ENCODE measurements at regions not wholly inside any gene's neighbourhood (a gene's known extent, or its start where the extent isn't known, plus 50 kb on each side); places are given as distances from the start of the nearest gene placed in this dataset.
"Not testable (repeated sequence)": the region's sequence is repeated elsewhere in the genome, so short reads cannot be mapped to it uniquely, and the experiment has no call there.

DNA sequence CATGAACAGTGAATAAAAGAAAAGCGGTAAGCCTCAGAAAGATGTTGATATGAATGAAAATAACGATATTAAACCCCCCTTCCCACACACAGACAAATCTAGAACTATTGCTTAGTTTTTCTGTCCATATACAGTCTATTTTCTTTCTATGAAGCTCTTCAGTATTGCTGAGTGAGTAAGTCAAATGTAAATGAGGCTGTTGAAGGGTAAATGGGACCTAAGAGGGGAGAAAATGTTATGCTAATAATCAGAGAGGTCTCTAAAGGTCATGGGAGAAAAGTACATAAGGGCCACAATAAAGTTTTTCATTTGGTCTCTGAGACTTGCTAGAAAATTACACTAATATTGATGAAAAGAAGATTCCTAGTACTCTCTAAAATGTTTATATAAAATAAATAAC lies 56.2 kb downstream of the PABPC4L start:
- H3K9me3 Mint-ChIP-seq, result peaks cover 5% of the 10 kb centered on the region
- H3K4me1 Mint-ChIP-seq (ENCODE audit: low read depth), result no peaks in the 10 kb centered on the region
- H3K27me3 Mint-ChIP-seq (ENCODE audit: low read depth), result no peaks in the 10 kb centered on the region
- no peak overlapping the region for H3K4me3 Mint-ChIP-seq
- H3K36me3 Mint-ChIP-seq (ENCODE audit: insufficient read depth), result no peaks in the 10 kb centered on the region
- no peak for ATAC-seq
- no peak for DNase-seq

GRCh38 chr4:134144337-134144736 lies 57.3 kb downstream of the PABPC4L start:
- ATAC-seq (no peak), DNase-seq (no peak)
- Mint-ChIP-seq H3K4me1 (ENCODE audit: low read depth) (no peaks in the 10 kb centered on the region), H3K36me3 (ENCODE audit: insufficient read depth) (no peaks in the 10 kb centered on the region), H3K4me3 (no peak overlapping the region), H3K9me3 (peaks cover 5% of the 10 kb centered on the region), H3K27me3 (ENCODE audit: low read depth) (no peaks in the 10 kb centered on the region)

DNA sequence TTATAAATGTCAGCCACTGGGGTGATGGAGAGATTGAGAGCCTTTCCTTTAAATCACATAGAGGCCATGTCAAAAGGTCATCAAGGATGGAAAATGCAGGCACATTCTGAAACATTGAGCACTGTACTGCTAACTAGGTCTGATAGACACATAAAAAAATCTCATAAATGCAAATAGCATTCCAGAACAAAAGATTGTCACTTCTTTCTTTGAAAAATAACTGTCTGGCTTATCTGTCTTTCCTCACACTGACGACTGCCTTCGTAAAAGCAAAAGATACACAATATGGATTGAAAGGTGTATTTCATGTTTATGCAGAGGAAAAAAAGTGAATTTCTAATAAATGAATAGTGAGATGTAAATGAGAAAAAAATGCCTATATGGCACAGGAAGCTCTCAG lies 59.9 kb downstream of the PABPC4L start:
- Mint-ChIP-seq H3K27me3 (ENCODE audit: low read depth) (no peaks in the 10 kb centered on the region), H3K4me3 (no peak overlapping the region), H3K4me1 (ENCODE audit: low read depth) (no peaks in the 10 kb centered on the region), H3K36me3 (ENCODE audit: insufficient read depth) (no peaks in the 10 kb centered on the region), H3K9me3 (peaks cover 4% of the 10 kb centered on the region)
- ATAC-seq (no peak), DNase-seq (no peak)

DNA sequence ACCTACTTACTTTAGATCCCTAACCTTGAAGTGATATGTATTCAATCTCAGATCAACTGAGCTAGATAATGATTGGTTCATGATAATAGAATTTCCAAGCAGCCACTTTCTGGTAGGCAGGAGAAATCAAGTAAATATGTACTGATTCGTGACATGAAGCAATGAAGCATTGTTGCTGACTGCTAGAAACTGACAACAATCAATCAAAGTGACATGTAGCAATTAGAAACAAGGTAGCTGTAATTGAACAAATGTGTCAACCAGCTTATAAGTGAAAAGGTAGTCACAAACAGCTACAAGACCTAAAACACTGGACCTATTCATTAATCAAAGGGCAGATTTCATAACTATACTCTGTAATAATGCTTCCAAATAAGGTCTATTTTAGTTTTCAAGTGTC lies 62.4 kb downstream of the PABPC4L start:
- DNase-seq (no peak), ATAC-seq (no peak)
- H3K9me3 Mint-ChIP-seq, result no peaks in the 10 kb centered on the region
- no peaks in the 10 kb centered on the region for H3K36me3 Mint-ChIP-seq (ENCODE audit: insufficient read depth)
- H3K4me3 Mint-ChIP-seq, result no peak overlapping the region
- no peaks in the 10 kb centered on the region for H3K27me3 Mint-ChIP-seq (ENCODE audit: low read depth)
- no peaks in the 10 kb centered on the region for H3K4me1 Mint-ChIP-seq (ENCODE audit: low read depth)

- no peak for ATAC-seq
- no peaks in the 10 kb centered on the region for H3K4me1 Mint-ChIP-seq (ENCODE audit: low read depth)
- H3K4me3 Mint-ChIP-seq, result no peak overlapping the region
- H3K36me3 Mint-ChIP-seq (ENCODE audit: insufficient read depth), result no peaks in the 10 kb centered on the region
- no peaks in the 10 kb centered on the region for H3K27me3 Mint-ChIP-seq (ENCODE audit: low read depth)
- DNase-seq, result no peak
- peaks cover 23% of the 10 kb centered on the region for H3K9me3 Mint-ChIP-seq
Observed at GRCh38 chr4:134132086-134132783, 69.4 kb downstream of the PABPC4L start.

DNA sequence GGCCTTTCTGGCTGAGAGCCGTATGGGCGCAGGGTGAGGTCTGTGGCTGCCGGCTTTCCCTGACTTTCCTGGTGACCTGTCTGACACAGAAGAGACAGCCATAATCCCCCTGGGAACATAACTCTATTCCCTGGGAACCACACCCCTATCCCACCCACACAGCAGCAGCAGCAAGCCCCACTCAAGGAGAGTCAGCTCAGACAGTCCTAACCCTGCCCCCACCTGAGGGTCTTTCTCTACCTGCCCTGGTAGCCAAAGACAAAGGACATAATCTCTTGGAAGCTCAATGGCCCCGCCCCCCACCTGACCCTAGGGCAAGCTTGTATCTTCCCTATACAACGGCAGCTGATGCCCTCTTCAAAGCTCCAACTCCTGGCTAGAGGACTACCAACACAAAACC lies 74.6 kb downstream of the PABPC4L start:
- Mint-ChIP-seq H3K9me3 (peaks cover 25% of the 10 kb centered on the region), H3K4me1 (ENCODE audit: low read depth) (no peaks in the 10 kb centered on the region), H3K4me3 (no peak overlapping the region), H3K27me3 (ENCODE audit: low read depth) (no peaks in the 10 kb centered on the region), H3K36me3 (ENCODE audit: insufficient read depth) (no peaks in the 10 kb centered on the region)
- ATAC-seq (no peak), DNase-seq (no peak)

- Mint-ChIP-seq H3K9me3 (peaks cover 21% of the 10 kb centered on the region), H3K27me3 (ENCODE audit: low read depth) (no peaks in the 10 kb centered on the region), H3K4me1 (ENCODE audit: low read depth) (no peaks in the 10 kb centered on the region), H3K36me3 (ENCODE audit: insufficient read depth) (no peaks in the 10 kb centered on the region), H3K4me3 (no peak overlapping the region)
- DNase-seq, result no peak
- no peak for ATAC-seq
Observed at GRCh38 chr4:134126000-134126560, 75.5 kb downstream of the PABPC4L start.

DNA sequence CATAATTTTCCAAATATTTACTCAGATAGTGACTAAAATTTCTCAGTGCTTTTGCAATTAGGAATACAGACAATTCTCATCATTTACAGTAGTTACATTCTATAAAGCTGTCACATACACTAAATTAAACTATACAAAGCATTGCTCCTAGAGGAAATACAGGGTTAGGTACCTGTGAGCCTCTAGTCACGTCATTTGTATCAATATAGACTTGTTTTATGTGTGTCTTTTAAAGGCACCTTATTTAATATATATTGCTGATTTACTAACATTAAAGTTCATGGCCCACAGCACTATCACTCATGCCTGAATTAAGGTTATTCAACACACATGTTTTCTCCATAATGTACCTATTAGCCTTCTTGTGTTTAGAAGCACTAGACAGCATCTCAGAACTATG lies 78.7 kb downstream of the PABPC4L start:
- ATAC-seq (no peak), DNase-seq (no peak)
- no peaks in the 10 kb centered on the region for H3K36me3 Mint-ChIP-seq (ENCODE audit: insufficient read depth)
- peaks cover 11% of the 10 kb centered on the region for H3K9me3 Mint-ChIP-seq
- no peaks in the 10 kb centered on the region for H3K27me3 Mint-ChIP-seq (ENCODE audit: low read depth)
- no peak overlapping the region for H3K4me3 Mint-ChIP-seq
- no peaks in the 10 kb centered on the region for H3K4me1 Mint-ChIP-seq (ENCODE audit: low read depth)

DNA sequence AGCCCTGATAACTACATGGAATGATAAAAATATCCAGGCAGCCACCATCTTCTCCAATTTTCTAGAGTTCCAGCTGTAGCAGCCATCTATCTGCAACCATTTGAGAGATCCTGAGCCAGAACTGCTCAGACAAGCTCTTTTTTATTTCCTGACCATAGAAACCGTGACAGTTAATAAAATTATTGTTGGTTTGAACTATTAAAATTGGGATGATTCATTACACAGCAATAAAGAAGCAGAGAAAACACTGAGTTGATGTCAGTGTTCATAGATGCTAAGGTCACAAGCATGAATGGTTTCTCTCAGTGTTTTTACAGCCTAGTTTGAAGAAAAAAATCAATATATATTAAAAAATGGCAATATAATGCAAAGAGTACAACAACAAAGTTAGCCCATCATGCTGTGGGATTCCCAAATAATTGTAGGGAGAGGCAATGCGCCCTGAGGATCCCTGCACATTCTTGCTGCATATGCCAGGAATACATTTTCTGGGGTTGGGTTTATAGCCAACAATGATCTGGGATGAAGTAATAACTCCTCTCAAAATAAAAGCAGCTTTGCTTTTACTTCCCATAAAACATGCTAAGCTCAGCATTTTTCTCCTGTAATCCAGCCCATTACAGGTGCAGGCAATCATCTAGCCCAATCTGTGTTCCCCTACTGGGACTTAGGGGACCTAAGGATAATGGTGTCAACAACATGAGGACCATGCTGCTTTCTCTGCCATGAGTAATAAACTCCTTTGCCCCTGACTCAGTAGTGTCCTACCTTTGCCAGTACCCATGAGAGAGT lies 84.0 kb downstream of the PABPC4L start:
- ATAC-seq, result no peak
- peaks cover 11% of the 10 kb centered on the region for H3K9me3 Mint-ChIP-seq
- no peak overlapping the region for H3K4me3 Mint-ChIP-seq

GRCh38 chr4:134089885-134090284 lies 111.7 kb downstream of the PABPC4L start:
- Mint-ChIP-seq H3K36me3 (ENCODE audit: insufficient read depth) (no peaks in the 10 kb centered on the region), H3K9me3 (peaks cover 4% of the 10 kb centered on the region)
- ATAC-seq, result no peak

More for the DNA sequence above, 84.0 kb downstream of the PABPC4L start:
- DNase-seq, result no peak
- Mint-ChIP-seq H3K36me3 (ENCODE audit: insufficient read depth) (no peaks in the 10 kb centered on the region), H3K4me1 (ENCODE audit: low read depth) (no peaks in the 10 kb centered on the region), H3K27me3 (ENCODE audit: low read depth) (no peaks in the 10 kb centered on the region)

GRCh38 chr4:134085496-134085895 lies 116.1 kb downstream of the PABPC4L start:
- no peak overlapping the region for H3K4me3 Mint-ChIP-seq
- H3K9me3 Mint-ChIP-seq, result peaks cover 7% of the 10 kb centered on the region
- no peaks in the 10 kb centered on the region for H3K4me1 Mint-ChIP-seq (ENCODE audit: low read depth)
- no peaks in the 10 kb centered on the region for H3K27me3 Mint-ChIP-seq (ENCODE audit: low read depth)
- H3K36me3 Mint-ChIP-seq (ENCODE audit: insufficient read depth), result no peaks in the 10 kb centered on the region
- DNase-seq (no peak), ATAC-seq (no peak)

More at GRCh38 chr4:134089885-134090284, 111.7 kb downstream of the PABPC4L start:
- Mint-ChIP-seq H3K27me3 (ENCODE audit: low read depth) (no peaks in the 10 kb centered on the region), H3K4me1 (ENCODE audit: low read depth) (no peaks in the 10 kb centered on the region), H3K4me3 (no peak overlapping the region)
- no peak for DNase-seq

DNA sequence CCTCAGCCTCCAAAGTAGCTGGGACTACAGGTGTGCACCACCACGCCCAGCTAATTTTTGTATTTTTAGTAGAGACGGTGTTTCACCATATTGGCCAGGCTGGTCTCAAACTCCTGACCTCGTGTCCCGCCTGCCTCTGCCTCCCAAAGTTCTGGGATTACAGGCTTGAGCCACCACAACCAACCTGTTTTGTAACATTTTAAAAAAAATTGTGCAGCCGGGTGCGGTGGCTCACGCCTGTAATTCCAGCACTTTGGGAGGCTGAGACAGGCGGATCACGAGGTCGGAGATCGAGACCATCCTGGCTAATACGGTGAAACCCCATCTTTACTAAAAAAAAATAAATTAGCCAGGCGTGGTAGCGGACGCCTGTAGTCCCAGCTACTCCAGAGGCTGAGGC lies 122.5 kb downstream of the PABPC4L start:
- not testable (repeated sequence) for H3K36me3 Mint-ChIP-seq (ENCODE audit: insufficient read depth); H3K9me3 Mint-ChIP-seq; H3K4me3 Mint-ChIP-seq; ATAC-seq; H3K27me3 Mint-ChIP-seq (ENCODE audit: low read depth); DNase-seq; H3K4me1 Mint-ChIP-seq (ENCODE audit: low read depth)

DNA sequence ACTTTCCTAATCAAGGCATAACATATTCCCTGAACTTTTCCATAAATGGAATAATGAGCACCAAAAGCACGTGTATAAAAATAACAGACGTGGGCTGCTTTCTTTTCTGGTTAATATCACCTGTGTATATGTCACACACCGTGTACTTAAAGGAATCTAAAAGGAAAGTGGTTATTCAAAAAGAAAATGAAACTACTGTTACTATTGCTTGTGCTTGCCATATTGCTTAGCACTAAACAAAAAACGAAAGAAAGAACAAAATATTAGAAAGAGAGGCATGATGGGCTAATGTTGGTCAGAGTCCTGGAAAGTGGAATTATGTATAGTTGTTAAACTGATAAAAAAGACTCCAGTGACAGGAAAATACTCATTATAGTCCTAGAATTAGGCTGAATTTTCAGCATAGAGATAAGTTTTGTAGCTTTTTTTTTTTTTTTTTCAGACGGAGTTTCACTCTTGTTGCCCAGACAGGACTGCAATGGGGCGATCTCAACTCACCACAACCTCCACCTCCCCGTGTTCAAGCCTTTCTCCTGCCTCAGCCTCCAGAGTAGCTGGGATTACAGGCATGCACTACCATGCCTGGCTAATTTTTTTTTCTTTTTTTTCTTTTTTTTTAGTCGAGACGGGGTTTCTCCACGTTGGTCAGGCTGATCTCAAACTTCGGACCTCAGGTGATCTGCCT lies 123.2 kb downstream of the PABPC4L start:
- Mint-ChIP-seq H3K9me3 (peaks cover 4% of the 10 kb centered on the region), H3K36me3 (ENCODE audit: insufficient read depth) (no peaks in the 10 kb centered on the region), H3K4me1 (ENCODE audit: low read depth) (no peaks in the 10 kb centered on the region), H3K27me3 (ENCODE audit: low read depth) (no peaks in the 10 kb centered on the region), H3K4me3 (no peak overlapping the region)
- DNase-seq (no peak), ATAC-seq (no peak)

- Mint-ChIP-seq H3K4me1 (ENCODE audit: low read depth) (no peaks in the 10 kb centered on the region), H3K27me3 (ENCODE audit: low read depth) (no peaks in the 10 kb centered on the region), H3K36me3 (ENCODE audit: insufficient read depth) (no peaks in the 10 kb centered on the region), H3K9me3 (peaks cover 7% of the 10 kb centered on the region), H3K4me3 (no peak overlapping the region)
- ATAC-seq (no peak), DNase-seq (no peak)
Observed at GRCh38 chr4:134073711-134074110, 127.9 kb downstream of the PABPC4L start.

All from activated T-cell treated with anti-CD3 and anti-CD28 coated beads, Interleukin-2, amount 50 U/mL, for 4 hours (primary cell).